ENCODE measurements at regions not wholly inside any gene's neighbourhood (a gene's known extent, or its start where the extent isn't known, plus 50 kb on each side); places are given as distances from the start of the nearest gene placed in this dataset.

- TF ChIP-seq CTCF (IDR thresholded peaks at IDR 0.05; ENCODE audit: poor library complexity, severe bottlenecking) (no peak), EZH2 (IDR thresholded peaks at IDR 0.05; ENCODE audit: borderline replicate concordance, insufficient read depth, low read length, poor library complexity, severe bottlenecking) (no peak), MXI1 (conservative IDR thresholded peaks at IDR 0.05; ENCODE audit: poor library complexity, severe bottlenecking) (no peak), REST (IDR thresholded peaks at IDR 0.05; ENCODE audit: borderline replicate concordance) (peak; percentile 61), POLR2AphosphoS5 (IDR thresholded peaks at IDR 0.05) (no peak), RAD21 (conservative IDR thresholded peaks at IDR 0.05) (no peak), TAF1 (IDR thresholded peaks at IDR 0.05; ENCODE audit: low read depth) (no peak), EP300 (conservative IDR thresholded peaks at IDR 0.05; ENCODE audit: poor library complexity, severe bottlenecking) (peak; percentile 59)
Measured at GRCh38 chr21:33966324-33966949, 50.8 kb upstream of the ATP5PO start.
